HL-60 (cell line): ENCODE measurements at regions not wholly inside any gene's neighbourhood (a gene's known extent, or its start where the extent isn't known, plus 50 kb on each side); places are given as distances from the start of the nearest gene placed in this dataset.

Experiments
- POLR2AphosphoS5 ChIP-seq: IDR thresholded peaks from 2 replicates; pipeline ENCODE4 v1.6.1; 2012; ENCODE audit warnings: low read depth
- TF ChIP-seq, protein P1 (sequence below): IDR thresholded peaks from one replicate; pipeline ENCODE4 v1.5.1; 2011; ENCODE audit warnings: low read length, control low read depth, inconsistent platforms; ENCODE audit not compliant: insufficient read depth

- TF ChIP-seq POLR2AphosphoS5, result no peak
- TF ChIP-seq, protein P1, sequence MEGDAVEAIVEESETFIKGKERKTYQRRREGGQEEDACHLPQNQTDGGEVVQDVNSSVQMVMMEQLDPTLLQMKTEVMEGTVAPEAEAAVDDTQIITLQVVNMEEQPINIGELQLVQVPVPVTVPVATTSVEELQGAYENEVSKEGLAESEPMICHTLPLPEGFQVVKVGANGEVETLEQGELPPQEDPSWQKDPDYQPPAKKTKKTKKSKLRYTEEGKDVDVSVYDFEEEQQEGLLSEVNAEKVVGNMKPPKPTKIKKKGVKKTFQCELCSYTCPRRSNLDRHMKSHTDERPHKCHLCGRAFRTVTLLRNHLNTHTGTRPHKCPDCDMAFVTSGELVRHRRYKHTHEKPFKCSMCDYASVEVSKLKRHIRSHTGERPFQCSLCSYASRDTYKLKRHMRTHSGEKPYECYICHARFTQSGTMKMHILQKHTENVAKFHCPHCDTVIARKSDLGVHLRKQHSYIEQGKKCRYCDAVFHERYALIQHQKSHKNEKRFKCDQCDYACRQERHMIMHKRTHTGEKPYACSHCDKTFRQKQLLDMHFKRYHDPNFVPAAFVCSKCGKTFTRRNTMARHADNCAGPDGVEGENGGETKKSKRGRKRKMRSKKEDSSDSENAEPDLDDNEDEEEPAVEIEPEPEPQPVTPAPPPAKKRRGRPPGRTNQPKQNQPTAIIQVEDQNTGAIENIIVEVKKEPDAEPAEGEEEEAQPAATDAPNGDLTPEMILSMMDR, result no peak
Observed at GRCh38 chr5:54651482-54652076, 134.0 kb downstream of the SNX18 start.
